ENCODE measurements at regions not wholly inside any gene's neighbourhood (a gene's known extent, or its start where the extent isn't known, plus 50 kb on each side); places are given as distances from the start of the nearest gene placed in this dataset.

DNA sequence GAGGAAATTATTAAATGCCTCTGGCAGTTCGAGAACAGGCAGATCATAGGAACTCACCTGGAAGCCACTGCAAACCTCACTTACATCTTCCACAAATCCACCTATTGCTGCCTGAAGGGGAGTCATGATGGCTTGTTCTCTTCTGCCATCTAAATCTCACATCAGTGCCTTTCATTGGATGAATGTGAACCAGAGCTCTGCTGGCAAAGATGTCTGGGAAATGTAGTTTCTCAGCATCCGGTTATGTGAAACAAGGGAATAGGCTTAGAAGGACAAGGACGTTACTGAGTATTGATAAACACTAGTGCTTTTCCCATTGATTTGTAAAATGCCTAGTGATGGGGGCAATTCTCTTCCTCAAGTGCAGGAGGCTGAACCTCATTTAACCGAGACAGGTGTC lies 483.3 kb downstream of the ARHGEF28 start:
- no peak for DNase-seq

DNA sequence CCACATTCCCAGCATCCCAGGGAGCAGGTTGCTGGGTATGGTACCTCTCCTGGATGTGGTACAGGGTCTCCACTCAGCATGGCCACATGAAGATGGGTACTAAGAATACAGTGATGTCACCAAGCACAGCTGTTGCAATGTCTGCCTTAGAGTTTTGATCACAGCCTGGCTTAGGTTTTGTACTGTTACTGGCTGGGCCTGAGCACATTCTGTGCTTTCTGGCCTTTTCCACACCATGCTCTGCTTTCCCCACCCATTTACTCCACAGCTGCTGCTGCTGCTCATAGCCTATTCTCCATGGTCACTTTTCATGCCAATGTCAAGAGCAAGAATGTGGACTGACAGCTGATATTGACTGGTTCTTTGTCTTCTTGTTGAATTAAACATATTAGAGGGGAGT lies 481.9 kb downstream of the ARHGEF28 start:
- DNase-seq, result no peak

DNA sequence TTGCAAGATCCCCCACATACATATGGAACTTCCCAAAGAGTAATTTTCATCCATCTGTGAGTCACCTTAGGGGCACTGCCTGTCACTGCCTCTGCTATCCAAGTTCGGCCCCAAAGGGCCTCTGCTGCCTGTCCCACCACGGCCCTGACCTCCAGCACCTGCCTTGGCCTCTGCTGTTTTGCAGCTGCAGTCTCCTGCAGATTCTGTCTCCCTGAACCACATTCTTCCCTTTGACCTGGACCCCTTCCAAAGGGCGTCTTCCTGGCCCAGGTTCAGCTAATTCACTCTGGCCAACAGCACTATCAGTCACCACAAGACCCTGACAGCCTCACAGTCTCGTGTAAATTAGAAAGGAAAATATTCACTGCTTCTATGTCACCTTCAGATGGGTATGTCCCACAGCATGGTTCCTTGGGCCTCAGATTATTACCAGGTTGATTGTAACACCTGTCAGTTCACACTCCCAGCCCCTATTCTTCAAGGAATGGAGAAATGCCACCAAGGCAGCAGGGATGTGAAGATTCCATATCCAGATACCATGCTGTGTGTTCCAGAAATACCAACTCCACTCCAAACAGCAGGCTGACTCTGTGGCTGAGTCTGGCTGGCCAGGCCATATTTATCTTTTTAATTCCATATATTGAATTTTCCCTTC lies 479.3 kb downstream of the ARHGEF28 start:
- DNase-seq, result no peak

DNA sequence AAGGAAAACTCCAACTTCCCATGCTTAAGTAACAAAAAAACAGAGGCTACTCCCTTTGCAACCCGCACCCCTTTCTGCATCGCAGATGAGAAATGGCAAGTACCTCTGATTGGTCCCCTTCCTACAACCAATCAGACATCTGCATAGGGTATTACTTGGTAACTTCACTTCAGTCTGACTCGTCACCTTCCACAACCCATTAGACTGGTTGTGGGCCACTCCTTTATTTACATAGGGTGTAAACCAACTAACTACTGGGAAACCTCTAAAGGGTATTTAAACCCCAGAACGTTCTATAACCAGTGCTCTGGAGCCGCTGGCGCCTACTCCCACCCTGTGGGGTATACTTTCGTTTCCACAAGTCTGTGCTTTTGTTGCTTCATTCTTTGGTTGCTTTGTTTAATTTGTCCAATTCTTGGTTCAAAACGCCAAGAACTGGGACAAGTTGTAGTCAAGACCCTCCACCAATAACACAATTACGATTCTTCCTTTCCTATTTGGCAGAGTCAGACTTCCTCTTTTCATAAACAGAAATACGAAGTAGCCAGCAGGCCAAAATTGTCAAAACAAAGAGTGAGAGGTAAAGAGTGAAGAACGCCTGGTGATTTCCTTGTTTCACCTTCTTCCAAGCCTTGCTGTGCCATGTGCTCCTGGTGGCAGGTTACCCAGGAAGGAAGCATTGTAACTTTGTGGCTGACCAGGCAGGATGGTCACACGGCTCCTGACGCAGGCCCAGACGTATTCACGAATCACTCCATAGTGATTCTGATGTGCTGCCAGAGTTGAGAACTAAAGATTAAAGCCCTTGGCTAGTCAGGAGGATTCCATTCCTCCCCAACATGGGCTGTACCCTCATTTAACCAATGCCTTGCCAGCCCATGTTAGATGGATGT lies 477.4 kb downstream of the ARHGEF28 start:
- no peak for DNase-seq

DNA sequence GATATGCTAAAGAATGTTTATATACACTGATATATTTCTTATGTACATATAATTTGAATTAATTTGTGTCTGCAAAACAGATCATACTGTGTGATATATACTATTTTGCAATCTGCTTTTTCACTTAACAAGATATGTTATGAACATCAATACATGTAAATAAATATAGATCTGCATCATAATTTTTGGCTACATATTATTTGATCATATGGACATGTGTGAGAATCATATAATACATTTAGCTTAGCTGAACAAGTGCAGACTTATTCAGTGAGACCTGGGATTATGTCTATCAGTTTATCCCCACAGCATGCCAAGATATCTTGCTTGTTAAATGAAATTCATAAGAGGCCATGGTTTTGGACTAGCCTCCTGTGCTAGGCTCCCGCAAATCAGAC lies 474.3 kb downstream of the ARHGEF28 start:
- no peak for DNase-seq

DNA sequence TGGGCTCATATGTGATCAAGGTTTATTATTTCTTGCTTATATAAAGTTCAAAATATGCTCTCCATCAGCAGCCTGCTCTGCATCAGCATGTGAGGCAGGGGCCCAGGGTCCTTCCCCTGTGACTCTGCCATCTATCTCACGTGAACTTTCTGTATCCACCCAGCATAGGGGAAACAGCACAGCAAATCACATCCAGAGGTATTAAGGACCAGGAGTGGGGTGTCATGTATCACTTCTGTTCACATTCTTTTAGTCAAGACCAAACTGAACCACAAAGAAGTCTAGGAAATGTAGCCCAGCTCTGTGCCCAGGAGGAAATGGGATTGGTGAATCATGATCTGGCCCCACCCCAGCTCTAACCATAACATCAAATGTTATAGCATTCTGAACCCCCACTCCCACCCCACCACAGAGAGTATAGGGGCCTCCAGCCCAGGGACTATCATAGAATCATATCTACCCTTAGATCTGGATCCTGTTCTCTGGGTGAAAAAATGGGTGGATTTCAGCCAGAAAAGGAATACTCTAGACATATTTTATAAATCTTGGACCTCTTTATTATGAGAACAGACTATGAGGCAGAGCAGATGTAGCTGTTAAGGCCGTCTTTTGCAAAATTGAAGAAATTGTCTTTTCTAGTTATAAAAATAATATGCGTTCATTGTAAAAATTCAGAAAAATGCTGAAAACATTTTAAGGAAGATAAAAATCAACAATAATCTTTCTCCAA lies 473.7 kb downstream of the ARHGEF28 start:
- DNase-seq, result no peak

DNA sequence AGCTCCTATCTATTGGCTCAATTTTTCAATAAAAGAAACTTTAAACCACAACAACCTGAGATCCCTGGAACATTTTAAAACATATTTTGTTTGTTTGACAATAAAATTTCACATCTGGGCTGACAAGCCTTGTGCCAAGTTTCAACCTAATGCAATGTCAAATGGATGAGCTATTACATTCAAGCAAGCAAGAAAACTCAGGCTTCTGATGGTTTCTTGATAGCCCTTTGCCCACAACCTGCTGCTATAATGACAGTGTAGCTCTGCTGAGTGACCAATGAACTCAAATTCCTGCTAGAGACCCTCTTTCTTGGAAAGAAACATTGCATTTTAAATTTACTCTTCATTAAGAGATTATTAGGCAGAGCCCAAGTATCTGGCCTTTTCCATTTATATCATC lies 472.9 kb downstream of the ARHGEF28 start:
- no peak for DNase-seq

DNA sequence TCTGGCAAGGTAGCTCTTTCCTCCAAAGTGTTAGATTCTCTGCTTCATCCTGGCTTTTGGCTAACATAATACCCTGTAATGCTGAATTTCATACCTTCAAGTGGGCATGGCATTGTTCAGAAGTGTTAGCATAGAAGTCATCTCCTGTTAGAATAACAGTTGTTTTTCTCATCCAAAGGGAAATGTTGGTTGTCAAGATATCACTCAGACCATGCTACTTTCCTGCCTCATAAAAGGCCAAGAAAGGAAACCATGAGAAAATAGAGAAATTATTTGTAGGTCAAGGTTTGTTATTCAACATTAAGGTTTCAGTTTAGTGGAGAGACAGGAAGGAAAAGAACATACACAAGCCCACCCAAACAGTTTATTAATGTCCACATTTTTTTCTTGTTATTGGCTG lies 472.5 kb downstream of the ARHGEF28 start:
- no peak for DNase-seq

DNA sequence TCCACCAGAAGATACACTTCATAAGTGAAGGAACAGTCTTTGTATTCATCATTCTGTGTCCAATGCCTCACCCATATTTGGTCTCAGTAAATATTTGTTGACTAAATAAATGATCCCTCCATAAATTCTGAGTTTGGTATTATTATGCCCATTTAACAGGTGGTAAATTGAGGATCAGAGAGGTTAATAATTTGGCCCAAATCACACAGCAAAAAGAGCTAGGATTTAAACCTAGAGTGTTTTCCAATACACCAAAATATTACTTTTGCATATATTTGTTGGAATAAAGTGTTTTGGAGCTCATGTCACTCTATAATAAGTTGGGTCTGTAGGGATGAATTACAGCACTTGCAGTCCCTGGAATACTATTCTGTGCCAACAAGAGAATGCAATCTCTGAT lies 470.3 kb downstream of the ARHGEF28 start:
- DNase-seq, result no peak

DNA sequence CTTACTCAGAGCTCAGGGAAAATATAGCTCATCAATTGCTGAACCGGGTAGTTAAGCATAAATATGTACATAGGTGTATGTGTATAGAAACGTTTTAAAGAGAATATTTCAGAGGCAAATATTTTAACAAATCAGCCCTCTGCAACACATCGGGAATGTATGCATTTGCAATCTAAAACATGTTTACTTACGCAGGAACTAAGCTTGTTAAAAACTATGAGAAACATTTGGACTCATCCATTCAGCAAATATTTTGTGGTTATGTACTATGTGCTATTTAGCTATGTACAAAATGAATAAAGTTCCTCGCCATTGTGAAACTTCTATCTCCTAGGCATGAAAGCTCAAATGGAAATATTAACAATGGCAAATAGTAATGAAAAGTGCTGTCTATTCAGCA lies 469.9 kb downstream of the ARHGEF28 start:
- no peak for DNase-seq

DNA sequence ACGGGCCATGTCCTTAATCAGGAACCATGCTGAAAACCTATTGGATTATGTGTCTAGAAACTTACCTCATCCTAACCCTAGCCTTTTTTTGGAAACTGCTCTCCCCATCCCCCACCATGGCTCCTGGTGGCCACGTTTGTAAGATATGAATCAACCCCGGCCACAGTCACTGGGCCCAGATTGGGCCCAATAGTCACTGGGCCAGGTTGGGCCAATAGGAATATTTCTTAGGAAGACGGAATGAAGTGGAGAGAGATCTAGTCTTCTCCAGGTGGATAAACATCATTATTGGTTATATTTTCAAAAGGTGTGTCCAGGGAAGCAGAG lies 468.7 kb downstream of the ARHGEF28 start:
- no peak for DNase-seq

DNA sequence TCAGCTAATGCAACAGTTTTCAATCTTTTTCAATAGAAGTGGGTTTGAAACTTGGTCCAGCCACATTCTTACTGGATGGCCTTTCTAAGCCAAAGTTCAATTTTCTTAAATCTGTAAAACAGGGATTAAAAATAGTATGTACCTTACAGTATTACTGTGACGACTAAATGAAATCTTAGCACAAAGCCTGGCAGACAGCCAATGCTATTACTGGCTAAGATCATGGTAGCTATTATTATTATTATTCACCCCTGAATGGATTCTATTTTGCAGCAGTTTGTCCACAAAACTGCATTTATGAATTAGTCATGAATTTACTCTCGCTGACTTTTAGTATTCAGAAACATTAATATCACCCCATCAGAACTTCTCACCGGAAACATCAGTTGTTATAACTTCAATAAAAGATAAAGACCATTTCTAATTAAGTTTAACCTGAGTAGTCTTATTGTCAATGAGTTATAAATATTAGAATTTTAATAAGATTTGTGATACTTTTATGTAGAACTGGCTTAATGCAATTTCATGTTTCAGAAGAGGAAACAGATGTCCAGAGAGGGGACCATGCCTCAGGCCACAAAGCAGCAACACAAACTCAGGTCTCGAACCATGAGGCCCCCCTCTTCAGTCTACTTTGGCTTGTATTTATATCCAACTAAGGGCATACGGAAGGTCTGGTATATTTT lies 468.2 kb downstream of the ARHGEF28 start:
- no peak for DNase-seq

DNA sequence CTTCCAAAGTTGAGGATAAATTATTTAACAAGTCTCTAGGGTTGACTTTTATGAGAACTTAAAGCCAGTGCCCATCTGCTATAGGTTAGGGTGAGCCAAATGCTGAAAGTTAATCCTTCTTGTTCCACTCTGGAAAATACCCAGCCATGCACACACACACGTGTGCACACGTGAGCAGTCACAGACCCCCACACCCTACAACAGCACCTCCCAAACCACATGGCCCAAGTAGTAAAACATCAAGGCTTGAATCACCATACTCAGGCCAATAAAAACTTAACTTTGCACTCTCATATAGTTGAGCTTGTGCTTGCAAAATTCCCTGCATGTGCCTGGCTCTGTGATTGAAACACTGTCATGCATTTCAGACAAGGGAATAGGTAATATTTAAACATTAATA lies 467.6 kb downstream of the ARHGEF28 start:
- DNase-seq, result no peak

DNA sequence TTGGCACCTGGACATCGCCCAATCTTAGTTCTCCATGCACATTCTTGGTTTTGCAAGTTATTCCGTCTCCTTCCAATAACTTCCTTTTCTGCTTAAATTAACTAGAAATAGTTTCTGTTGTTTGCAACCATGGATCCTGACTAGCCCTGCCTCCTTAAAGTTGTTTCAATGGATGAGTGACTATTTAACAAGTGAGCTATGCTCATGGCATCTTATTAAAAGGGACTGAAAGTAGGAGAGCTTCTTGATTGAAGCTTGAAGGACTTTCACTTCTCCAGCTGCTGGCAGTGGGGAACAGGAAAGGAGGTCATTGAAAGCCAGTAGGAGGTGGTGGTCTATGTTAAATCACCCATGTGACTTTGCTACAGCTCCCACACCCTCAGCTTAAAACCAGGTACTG lies 466.8 kb downstream of the ARHGEF28 start:
- DNase-seq, result no peak

DNA sequence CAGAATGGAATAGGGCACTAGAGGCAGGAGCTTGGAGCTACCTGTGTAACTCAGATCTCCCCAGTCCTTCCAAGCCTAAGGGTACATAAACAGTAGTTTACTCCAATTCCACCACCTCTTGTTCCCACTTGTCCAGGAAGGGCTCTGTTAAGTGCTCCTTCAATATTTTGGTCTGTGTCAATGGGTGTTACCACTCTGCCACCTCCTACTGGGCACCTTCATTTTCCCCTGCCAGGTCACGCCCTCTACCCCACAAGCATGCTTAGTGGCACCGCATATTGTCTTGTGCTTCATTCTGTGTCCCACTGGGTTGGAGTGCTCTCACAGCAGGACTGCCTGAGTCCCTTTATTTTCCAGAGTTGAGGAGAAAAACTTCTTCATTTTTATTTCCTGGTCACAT lies 459.8 kb downstream of the ARHGEF28 start:
- DNase-seq, result no peak

DNA sequence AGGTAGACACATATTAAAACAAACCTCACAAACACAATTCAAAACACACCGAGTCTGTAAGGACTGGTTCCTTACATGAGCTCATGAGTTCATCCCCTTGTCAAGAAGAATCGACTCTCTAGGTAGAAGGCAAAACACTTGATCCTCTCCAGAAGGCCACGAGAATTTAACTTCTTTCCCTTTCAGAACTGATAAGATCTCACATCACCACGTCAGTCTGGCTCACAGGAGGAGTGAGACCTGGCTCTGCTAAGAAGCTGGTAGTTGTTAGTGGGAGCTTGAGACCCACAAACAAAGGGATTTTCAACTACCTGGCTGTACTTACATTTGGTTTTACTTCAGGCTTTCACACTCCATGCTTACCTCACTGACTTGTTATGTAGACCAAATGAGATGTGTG lies 459.2 kb downstream of the ARHGEF28 start:
- DNase-seq, result no peak

DNA sequence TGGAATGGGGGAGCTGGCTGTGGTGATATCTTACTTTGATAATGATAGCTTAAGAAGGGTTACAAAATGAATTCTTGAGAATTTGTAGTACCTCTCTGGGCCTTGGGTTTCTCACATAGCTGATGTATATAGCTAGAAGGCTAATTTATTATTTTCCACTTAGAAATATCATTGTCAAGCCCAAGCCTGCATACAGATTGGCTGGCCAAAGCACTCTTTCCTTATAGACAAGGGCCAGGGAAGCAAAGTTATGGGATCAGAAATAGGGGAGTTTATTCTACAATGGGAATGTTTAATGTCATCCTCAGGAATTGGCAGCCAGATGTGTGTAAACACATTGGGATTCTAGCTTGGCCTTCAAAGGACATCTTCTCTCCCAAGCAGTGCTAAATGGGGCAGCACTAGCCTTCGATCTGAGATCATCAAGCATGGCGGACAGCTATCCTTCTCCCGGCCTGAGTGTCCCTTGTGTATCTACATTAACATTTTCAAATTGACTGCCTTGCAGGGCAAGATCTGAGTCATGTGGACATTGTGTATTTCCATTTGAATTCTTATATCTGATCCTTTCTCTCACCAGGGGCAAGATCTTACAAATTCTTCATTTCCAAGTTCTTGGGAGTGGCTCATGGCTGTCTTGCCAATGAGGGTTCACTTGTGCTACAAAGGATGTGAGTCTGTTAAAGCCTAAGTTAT lies 457.2 kb downstream of the ARHGEF28 start:
- no peak for DNase-seq

DNA sequence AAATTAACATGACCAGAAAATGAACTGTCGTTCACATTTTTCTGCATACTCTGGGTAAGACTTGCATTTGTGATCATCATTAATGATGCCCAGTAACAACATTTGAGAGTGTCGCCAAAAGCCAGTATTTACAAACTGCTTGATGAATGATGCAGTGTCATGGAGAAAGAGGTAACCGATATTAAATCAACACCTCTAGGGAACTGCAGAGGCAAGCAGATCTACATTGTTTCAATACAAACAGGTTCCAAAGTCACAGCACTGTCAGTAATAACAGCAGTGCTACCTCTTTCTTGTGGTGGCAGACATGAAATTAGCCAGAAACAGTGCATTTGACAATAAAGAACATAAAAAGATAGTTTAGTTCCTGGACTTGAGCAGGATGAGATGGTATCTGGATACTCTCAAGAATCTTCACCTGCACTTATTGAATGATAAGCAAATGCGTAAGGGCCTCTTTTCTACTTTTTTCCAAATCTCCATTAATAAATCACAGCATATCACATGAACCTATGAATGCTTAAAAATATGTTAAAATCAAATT lies 456.6 kb downstream of the ARHGEF28 start:
- DNase-seq, result no peak

DNA sequence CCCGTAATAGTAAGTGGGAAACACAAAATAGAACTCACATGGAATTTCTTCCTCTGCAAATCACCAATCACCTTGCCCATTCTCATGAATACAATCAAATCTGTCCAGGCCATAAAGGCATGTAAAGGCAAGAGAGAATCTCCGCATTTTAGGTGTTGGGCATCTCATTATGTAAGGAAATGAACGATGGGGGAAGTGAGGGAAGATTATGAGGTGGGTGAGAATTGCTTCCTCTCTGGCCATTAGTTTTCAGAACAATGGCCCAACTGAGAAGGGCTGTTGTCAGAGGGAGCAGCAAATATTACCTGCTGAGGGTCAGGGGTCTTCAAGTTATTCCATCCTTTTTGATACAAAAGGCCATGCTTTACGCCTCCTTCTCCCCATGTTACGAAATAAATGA lies 455.1 kb downstream of the ARHGEF28 start:
- no peak for DNase-seq

DNA sequence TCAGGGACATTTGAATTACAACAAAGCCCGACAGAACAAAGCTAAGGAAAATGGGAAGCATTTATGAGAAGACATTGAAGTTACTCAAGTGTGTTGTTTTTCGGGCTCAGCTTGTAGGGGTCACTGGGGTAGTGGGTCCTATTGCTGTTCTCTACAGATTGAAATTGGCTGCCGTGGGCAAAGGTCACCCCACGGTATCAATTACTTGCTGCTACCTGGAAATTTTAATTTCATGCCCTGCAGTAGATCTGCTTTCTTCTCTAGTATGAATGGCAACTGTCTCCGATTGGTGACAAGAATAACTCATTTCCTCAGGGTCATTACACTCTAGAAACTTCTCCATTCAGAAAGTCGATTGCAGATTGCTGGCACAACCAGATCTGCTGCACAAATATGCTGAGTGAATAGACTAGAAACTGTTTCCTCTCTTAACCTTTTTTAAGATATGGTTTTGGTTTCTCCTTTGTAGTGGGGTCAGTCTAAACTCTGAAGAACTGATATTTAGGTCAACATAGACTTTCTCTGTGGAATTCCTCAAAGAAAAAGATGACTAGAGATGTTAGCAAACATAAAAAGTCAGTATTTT lies 454.1 kb downstream of the ARHGEF28 start:
- DNase-seq, result no peak

DNA sequence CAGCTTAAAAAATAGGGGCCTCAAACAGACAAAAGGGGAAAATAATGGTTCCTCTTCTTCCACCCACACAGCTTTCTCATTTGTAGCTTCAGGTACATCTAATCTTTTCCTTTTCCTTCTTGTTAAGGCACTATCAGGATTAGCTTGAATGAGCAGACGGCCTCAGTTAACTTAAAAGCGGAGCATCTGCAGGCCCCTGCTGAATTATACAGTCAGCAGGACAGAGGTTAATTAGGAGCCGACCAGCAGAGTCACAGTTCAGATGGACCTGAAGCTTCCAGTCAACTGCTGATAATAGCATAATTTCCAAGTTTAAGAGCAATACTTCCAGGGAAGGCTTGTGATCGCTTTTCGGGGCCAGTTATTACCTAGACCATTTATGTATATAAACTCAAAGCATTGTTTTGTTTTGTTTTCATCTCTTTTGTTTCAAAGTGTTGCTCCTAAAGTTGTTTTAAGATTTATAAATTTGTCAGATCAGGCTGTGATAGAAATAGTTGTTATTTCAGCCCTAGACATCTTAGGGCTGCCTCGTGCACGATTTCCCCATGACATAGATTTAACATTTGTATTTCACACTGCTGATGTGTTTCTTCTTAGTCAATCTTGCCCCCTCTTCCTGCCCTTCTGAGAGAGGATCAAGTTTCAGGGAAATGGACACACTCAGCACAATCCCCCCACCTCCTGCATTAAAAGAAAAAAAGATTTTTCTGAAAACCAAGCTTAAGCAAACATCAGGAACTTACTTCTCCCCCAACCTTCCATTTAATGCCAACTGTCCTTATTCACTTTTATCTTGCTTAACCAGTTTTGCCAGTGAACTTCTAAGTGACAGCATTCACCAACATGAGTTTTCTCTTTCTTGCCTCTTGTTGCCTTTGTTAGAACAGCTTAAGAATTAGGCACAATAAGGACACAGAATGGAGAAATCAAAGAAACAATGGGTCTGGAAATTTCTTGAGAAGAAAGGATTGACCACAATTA lies 449.8 kb downstream of the ARHGEF28 start:
- no peak for DNase-seq

Measured in CD4-positive, alpha-beta T cell treated with Interleukin-4 for 1 hour (primary cell).